Right hindlimb (tissue), 1 donor: ENCODE measurements at regions not wholly inside any gene's neighbourhood (a gene's known extent, or its start where the extent isn't known, plus 50 kb on each side); places are given as distances from the start of the nearest gene placed in this dataset.
A peak's percentile ranks its signal among the peaks of the same experiment; 100 is the strongest.
"Not testable (repeated sequence)": the region's sequence is repeated elsewhere in the genome, so short reads cannot be mapped to it uniquely, and the experiment has no call there.

ENCODE experiments used
- DNase-seq: peaks from one replicate; pipeline ENCODE4 v3.0.0-alpha.2; 2018

DNA sequence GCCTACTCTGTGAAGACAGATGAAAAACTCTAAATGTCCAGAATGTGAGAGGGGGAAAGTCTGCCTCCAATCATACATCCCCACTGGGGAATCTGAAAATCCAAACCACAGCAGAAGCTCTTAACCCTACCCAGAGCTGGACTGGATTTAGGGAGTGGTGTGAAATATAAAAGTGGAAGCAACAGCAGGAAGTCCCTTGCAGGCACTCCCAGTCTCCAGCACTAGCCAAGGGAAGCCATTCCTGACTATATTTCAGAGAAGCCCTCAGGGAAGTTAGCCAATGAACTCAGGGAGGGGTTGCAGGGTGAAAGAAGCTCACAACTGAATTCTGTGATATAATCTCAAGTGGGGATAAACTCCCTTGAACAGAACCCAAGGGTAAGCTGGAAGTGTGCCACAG is 51.5 kb downstream of the CRPPA start:
- DNase-seq = no peak

DNA sequence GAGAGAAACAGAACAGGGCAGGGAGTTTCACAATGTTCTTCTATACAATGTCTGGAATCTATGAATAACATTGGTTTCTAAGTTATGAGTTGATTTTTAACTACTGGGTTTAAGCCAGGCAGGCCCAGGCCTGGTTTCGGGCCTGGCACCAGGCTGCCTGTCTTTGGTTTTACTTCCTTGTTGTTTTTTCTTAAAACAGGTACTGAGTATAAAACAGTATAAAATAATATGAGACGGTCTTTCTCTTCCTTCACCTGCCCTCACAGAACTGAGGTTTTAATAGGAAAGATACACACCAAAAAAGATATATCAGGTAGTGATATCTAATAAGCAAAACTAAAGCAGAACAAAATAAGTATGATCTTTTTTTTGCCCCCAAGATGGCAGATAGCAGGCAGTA is 52.0 kb downstream of the CRPPA start:
- not testable (repeated sequence) for DNase-seq

DNA sequence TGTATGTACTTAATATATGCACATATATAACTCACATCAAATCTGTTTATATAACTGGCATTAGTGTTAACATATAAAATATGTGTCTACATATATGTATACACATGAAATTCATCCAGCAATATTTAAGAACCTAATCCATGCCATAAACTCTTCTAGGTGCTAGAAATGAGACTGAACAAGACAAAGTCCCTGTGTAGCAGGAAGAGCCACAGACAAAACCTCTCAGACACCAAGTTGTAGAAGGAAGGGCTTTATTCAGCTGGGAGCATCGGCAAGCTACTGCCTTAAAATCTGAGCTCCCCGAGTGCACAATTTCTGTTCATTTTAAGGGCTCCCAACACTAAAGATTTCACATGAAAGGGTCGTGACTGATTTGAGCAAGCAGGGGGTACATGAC is 52.5 kb downstream of the CRPPA start:
- DNase-seq = no peak

DNA sequence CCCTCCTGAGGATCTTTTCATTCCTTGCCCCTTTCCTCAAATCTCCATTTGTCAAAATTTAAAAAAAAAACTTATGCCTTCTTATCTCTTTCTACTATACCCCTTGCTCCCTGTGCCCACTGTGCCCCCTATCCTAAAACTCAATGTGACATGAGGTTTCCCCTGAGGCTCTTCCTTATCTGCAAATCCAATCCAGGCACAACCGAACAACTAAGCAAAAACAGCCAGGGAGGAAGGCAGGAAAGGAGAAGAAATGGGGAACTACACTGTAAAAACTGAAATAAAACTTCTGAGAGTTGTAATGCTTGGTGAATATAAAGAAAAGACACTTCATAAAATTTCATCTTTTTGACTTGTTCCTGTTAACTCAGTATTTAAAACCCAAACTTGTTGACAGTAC is 54.2 kb downstream of the CRPPA start:
- DNase-seq = no peak

DNA sequence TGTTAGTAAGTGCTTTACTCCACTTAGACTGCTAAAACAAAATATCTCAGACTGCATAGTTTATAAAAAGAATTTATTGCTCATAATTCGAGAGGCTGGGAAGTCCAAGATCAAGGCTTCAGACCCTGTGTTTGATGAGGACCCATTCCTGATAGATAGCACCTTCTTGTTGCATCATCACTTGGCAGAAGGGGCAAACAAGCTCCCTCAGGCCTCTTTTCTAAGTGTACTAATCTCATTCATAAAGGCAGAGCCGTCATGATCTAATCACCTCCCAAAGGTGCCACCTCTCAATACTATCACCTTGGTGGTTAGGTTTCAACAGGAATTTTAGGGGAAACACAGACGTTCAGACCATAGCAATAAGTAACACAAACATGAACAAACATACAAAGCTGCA is 55.4 kb downstream of the CRPPA start:
- no peak for DNase-seq

DNA sequence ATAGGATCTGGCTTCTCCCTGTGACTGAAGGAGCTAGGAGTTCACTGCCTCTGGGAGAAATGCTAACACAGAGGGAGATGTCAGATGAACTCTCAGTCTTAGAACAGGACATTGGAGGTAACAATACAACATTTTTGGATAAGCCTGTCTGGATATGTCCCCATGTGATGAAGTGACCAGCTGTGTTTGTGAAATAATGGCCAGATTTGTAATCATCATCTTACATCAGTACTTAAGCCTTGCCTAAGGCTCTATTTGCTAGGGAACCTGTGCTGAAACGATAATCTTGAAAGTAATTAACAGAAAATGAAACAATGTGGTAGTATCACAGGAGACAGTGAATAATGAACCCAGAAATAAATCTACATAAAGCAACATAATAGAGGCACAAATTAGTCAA is 56.2 kb downstream of the CRPPA start:
- no peak for DNase-seq

DNA sequence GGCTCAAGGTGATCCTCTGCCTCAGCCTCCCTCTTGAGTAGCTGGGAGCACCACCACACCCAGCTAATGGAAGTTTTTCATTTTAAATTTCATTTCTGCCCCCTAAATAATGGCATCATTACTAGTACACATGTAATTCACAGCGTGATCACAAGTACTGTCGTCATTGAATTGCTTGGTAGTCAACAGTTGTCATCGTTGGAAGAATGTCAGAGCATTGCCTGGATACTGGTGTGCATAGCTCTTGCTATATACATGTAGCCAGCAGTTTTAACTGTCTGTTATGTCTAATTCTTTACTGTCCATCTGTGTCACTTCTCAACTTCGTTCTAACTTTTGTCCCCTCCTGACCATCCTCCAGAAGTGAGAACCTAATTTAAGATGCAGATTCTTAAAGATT is 62.1 kb downstream of the CRPPA start:
- no peak for DNase-seq

DNA sequence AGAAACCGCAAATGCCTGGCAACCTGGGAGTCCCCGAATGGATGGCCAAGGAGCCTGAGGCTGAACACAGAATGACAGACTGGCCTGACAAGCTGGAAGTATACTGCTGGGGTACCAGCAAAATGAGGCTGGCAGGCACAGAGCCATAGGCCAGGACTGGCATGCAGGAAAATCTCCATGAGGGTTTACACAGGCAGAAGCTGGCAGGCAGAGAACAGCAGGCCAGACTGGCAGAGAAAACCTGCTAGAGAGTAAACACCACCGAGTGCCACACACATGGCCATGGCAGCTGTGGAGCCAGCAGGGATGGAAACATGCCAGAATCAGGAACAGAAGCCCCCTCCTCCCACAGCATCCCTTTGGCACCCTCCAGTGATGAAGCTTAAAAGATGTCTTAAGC is 63.4 kb downstream of the CRPPA start:
- peak; percentile 39 for DNase-seq

DNA sequence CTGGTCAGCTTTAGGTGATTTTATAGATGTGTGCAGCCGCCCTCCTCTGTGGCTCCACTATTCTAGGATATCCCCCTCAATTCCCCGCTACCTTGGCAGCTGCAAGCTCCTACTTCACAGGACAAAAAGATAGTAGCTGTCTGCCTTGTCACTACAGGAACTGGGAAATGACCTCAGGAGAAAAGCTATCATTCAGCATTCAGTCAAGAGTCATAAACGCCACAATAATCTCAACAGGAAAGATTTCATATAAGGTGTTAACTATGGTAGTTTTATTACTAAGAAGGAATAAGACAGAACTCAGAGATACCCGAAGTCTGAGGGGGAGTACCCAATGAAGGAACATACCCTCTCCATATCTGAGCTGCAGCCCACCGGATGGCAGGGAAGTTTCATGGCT is 63.9 kb downstream of the CRPPA start:
- DNase-seq = no peak

DNA sequence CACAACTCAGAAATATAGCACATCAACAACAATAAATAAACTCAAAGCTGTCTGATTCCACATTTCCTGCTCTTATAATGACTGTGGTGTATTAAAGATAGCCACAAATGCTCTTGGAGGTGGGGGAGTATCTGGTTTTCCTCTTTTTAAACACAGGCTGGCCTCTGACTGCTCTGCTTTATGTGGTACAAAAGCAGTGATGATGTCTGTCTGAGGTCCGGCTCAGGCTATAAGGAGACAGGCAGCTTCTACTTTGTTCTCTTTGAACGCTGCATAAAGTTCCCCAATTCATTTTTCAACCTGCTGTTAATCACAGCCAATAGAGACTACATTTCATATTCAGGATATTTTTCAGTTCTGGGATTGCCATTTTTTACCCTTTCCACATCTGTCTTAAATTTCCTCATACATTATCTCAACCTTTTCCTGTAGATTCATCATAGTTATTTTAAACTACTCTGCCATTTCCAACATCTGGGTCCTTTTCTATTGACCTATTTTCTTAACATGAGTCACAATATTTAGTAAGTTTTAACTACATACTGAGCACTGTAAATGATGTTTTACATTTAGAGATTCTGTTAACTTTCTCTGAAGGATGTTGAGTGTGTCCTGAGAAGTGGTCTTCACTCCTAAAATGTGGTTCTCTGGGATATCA is 64.9 kb downstream of the CRPPA start:
- no peak for DNase-seq

DNA sequence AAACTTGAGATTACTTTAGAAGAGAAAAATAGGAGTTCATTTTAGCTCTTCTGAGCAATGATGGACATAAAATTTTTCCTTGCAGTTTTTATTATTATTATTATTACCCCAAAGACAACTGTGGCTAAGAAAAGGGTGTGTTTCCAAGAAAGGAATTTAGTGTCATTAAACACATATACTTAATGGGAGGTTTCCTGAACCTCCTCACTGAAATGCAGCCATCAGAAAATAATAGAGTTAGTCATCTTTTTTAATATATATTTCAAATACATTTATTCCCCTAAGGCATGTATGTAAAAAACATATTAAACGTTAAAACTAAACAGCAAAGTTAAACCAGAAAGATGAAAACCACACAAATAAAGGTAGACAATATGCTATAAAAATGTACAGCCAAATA is 66.8 kb downstream of the CRPPA start:
- DNase-seq = no peak

DNA sequence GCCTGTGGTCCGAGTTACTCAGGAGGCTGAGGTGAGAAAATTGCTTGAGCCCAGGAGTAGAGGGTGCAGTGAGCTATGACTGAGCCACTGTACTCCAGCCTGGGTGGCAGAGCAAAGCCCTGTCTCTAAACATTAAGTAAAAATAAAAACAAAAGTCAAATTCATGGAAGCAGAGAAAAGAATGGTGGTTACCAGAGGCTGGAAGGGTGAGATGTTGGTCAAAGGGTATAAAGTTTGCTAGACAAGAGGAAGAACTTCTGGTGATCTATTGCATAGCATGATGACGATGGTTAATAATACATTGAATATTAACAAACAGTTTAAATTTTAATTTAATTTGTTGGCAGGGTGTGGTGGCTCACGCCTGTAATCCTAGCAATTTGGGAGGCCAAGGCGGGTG is 68.1 kb downstream of the CRPPA start:
- DNase-seq = no peak

DNA sequence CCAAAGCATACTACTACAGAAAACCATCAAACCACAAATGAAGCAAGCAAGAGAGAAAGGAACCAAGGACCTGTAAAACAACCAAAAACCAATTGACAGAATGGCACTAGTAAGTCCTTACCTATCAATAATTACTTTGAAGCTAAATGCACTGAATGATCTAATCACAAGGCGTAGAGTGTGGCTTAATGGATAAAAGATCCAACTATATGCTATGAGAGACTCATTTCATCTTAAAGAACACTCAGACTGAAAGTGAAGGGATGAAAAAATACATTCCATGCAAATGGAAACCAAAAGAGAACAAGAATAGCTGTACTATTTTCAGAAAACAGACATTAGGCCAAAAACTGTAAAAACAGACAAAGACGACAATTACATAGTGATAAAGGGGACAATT is 70.7 kb downstream of the CRPPA start:
- no peak for DNase-seq

DNA sequence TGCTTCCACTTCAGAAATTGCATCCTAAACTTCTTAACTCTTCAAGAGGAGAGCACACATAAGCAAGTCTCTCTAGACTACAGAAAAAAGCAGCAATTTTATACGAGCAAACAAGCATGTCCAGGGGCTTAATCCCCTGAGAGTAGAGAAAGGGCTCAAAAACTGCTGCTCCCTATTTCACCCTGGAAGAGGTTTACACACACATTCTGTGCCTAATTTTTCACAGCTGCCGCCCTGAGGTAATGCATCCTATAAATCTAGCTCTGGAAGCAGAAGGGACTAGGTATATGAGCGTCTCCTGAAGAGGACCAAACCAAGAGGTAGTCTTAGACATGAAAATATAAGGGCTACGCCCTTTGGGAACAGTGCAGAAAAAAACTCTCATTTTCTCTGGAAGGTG is 73.1 kb downstream of the CRPPA start:
- DNase-seq = no peak

DNA sequence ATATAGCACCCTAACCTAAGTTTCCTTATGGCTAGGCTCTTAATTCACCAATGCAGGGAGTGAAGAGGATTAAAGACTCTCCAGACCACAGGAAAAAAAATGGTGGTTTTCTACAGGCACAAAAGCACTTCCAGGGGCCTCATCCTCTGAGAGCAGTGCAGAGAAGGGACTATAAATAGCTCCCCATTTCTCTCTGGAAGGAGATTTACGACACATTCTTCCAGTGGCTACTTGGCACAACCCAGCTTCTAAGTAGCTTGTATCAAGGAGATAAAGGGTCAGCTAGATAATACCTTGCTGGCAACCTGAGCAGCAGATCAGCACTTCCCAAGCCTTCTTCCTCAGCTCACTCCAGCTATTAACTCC is 73.5 kb downstream of the CRPPA start:
- no peak for DNase-seq

DNA sequence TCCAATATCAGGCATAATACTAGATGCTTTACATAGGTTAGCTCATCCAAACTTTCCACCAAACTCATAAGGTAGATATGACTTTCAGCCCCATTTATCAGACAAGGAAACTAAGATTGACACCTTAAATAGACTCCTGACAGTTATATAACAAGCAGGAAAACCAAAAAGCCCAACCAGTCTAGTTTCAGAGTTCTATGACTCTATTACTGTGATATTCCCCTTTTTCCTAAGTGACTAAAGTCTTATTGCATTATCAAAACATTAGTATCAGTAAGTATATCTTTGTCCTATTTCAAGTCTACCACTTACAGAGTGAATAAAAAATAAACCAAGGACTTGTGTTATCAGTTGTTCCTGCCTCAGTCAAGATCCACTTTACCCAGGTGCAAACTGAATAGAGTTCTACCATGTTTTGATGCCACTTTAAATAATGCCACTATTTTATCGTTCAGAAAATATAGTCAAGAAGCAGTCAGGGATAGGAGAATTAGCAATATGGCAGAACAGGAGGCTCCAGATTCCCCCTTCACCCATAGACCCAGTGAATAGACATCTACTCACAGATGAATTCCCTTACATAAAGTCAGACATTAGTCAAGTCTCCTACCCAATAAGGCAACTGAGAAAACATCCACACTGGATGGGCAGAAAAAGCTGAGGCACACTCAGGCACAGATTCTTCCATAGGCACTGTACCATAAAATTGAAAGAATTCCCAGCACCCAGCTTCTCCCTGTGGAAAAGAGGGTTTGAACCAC is 74.1 kb downstream of the CRPPA start:
- no peak for DNase-seq

DNA sequence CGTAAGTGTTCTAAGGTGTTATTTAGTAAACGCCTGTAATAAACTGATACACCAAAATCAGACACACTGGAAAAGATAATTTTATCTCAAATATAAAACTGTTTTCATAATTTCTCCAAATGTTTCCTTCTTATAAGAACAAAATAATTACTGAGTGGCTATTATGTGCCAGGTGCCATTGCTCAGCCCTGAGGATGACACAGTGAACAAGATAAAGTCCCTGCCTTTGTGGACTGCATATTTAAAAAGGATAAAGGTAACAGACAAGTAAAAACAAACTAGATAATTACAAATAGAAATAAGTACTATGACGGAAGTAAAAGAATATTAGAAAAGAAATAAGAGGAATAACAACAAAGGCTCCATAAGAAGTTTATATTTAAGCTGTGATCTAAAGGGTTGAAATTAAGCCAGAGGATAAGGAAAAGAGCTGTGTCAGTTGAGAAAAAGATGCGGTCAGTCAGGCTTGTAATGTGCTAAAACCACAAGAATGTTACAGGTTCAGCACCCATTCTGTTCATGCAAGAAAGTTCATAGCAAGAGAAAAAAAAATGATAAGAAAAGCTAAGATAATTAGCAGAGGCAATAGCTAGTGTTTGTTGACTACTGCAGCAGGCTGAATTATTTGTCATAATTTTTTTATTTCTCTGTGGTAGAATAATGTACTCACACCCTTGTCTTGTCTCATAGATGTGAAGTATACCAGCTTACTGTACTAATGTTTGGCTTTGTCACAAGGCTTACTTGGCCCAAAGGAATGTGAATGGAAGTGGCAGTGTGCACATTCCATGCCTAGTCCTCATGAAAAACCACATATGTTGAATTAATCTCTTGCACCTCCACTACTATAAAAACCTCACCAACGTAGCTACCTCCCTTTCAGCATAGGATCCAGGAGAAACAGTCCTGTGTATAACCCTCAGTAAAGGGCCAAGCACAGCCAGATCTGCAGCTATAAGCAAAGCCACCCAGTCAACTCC is 75.1 kb downstream of the CRPPA start:
- no peak for DNase-seq

DNA sequence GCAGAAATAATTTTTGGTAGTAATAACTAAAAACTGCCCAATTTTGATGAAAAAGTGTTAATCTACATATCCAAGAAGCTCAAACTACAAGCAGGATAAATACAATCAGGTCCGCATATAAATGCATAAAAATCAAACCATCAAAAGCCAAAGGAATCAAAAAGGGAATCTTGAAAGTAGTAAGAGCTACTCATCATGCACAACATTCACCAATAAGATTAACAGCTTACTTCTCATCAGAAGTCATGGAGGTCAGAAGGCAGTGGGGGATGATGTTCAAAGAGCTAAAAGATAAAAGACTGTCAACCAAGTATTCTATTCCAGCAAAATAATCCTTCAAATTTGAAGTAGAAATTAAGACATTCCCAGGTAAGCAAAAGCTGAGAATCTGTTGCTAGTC is 76.4 kb downstream of the CRPPA start:
- DNase-seq = no peak

DNA sequence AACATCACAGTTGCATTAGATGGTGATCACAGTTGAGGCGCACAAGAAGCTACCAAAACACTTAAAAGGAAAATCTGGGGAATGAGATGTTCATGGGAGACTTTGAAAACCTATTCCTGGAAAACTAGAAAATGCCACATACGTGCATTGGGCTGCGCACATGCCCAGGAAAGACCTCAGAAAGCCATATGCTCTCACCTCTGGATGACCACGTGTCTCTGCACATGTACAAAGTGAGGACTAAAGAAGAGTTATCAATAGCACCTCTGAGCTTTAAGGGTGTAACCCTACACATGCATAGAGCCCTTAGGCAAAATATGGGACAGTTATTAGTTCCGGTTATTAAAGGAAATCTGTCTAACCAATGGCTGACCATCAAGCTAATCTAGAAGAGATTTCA is 77.7 kb downstream of the CRPPA start:
- no peak for DNase-seq

DNA sequence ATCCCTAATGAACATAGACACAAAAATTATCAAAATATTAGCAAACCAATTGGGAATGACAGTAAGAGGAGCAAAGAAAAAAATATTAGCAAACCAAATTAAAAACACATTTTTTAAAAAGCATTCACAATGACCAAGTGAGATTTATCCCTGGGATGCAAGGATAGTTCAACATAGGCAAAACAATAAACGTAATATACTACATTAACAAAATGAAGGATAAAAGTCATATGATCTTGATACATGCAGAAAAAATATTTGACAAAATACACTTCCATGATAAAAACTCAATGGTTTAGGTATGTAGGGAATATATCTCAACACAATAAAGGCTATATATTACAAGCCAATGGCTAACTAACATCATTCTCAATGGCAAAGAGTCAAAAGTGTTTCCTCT is 83.3 kb downstream of the CRPPA start:
- no peak for DNase-seq

DNA sequence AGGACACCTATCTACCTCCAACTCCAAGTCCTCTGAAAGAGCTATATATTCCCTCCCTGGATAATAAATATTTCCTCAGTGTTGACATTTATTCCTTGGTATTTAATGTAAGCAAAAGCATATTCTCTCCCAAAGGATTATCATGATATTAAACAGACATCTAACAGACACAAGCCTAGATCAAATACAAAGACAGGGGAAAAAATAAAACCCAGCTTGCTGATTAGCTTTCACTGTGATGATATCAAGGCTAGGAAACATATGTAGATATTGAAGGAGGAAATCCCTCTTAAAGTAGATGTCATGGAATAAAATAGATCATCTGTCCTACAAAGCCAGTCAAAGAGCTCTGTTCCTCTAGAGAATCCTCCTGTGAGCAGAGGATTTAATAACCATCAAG is 95.2 kb downstream of the CRPPA start:
- no peak for DNase-seq

DNA sequence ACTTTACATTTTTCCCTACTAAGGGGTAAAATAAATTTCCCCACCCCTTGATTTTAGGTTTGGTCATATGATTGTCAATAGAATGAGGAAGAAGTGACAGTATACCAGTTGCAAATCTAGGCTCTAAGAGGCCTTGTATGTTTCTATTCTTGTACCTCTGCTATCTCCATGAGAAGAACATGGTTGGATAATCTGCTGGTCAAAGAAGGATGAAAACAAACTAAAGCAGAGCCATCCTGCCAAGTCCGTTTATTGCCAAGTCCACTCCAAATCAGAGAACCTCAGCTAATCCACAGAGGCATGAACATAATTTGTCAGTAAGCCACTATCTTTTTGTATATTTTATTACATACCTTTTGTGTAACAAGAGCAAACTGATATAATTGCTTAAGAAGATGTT is 98.0 kb downstream of the CRPPA start:
- DNase-seq = no peak

DNA sequence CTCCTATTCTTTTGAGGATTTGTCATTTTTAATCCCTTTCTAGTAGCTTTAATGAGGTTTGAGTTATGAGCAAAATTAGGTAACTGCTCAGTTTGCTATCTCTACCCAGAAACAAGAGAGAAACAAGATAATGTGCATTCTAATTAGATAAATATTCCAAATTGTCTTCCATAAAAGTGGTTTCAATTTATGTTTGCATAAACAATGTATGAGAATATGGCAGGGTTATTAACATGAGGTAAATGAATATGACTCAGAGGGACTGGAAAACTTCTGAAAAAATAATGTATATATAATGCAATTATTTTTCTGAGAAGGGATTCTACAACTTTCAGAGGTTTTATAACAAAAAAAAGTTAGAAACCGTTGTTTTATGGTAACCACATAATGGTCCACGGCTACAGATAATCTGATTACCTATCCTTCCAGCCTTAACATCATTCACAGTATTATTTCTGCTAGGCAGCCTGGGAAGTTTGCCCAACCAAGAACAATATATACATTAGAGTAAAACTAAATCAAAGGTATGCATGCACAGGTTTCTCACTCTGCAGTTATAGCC is 101.2 kb downstream of the CRPPA start:
- no peak for DNase-seq
